HG02642 (cell line): ENCODE measurements at regions not wholly inside any gene's neighbourhood (a gene's known extent, or its start where the extent isn't known, plus 50 kb on each side); places are given as distances from the start of the nearest gene placed in this dataset.

Experiments used
- ATAC-seq: cut with Tn5 transposase; IDR thresholded peaks from one replicate; pipeline ENCODE4 v1.9.1; 2021; ENCODE audit warnings: mild to moderate bottlenecking; ENCODE audit not compliant: unreplicated experiment, poor library complexity

DNA sequence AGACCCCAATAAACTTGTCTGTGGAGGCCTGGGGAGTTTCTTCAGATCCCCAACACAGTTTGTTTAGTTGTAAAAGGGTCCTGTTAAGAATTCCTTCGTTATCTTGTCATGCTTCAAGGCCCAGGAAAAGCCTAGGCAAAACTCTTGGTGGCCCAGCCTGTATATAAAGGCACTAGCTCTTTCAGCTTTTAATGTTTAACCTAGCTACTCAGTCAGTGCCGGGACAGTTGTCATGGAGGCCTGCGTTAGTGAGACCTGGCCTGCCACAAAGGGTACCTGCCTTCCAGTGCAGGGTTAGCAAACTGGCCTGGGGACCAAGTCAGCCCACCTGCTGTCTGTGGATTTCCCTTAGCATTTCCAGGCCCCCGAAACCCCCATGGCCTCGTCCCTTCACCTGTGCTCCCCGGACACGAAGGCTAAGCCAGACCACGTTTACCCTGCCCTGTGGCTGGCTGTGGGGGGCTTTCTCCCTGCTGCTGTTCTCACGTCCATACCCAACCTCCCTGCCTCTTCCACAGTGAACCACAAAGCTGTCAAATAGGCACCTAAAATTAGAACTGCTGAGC is 96.9 kb upstream of the PPP2R2D start:
- ATAC-seq: no peak

DNA sequence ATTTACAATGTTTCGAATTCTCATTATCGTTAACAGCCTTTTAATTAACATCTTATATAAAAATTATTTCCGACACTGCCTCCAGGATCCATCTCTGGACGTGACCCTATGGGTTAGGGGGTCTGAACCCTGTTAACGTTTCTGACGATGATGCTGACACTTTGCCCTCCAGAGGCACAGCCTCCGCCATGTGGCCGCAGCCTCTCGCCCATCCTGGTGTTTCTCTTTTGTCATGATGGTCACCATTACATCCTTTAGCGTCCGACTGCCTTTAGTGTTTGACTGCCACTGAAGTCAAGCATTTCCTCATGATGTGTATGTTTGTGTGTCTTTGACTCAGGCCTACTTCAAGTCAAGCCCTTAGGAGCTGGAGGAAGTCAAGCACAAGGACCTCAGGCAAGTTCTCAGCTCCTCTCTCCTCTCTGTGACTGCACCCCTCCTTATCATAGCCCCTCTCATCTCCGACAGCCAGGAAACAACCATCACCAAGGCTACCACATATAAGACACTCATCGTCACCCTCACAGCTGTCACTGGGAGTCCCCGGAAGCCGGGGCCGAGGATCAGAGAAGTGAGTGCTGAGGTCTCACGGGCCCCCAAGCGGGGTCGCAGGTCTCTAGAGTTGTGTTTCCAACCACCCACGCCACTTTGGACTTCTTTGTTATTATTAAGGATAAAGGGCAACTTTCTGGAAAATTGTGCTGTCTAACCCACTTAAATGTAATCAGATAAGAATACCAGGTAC is 96.1 kb upstream of the PPP2R2D start:
- no peak for ATAC-seq

DNA sequence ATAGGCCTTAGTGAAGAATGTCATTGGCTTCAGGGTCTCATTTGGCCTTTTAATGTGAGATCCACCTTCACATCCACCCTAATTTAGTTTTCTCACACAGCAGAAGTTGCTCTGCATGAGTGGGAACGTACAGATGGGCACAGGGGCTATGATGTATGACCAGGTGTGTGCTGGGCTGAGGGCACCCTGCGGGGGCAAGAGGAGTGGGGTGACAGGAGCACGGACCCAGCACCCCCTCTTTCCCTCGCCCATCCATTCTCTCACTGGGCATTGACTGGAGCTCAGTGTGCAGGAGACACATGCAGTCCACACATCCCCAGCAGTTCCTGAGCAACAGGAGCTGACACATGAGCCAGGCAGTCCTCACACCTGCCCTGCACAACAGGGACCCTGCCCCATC is 95.1 kb upstream of the PPP2R2D start:
- ATAC-seq: no peak

DNA sequence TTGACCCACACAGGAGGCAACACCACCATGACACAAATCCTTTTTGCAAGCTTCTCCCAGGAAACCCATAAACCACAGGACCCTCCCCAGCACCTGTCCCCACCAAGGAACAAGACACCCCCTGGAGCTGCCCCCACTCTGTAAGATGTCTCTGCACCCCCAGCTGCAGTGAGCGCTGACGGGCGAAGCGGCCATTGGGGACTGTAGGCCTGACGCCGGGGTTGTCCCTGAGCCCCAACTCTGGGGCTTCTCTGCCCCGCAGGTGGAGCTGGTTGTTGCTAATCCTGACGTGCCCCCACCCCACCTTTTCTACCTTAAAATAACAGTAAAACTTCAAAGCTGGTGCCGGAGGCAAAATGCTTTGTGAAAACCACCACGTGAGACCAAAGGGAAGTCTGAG is 94.7 kb upstream of the PPP2R2D start:
- no peak for ATAC-seq

DNA sequence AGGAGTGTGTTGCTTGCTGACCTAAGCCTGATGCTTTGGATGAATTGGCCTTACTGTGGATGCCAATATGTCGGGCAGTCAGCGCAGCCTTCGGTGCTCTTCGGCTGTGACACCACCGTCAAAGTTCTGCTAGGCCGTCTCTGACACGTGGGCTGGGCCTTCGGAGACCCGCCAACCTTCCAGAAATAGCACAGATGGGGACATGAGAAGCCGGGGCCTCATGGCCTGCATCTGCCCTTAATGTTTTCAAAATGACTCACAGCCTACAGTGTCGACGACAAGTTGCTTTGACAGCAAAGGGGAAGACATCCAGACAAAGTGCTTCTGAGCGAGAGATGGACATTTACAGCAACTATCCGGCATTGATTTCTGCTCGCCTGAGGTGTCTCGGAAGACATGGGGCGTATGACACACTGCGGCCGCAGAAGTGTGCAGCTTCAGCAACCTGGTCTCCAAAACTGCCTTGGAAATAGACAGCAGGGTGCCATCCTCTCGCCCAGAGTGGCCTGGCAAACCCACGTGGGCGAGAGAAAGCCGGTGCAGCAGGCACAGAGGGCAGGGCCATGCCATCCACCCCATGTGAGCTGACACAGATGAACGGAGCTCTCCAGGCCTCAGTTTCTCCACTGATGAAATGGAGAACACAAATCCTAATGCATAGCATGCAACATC is 94.0 kb upstream of the PPP2R2D start:
- no peak for ATAC-seq

DNA sequence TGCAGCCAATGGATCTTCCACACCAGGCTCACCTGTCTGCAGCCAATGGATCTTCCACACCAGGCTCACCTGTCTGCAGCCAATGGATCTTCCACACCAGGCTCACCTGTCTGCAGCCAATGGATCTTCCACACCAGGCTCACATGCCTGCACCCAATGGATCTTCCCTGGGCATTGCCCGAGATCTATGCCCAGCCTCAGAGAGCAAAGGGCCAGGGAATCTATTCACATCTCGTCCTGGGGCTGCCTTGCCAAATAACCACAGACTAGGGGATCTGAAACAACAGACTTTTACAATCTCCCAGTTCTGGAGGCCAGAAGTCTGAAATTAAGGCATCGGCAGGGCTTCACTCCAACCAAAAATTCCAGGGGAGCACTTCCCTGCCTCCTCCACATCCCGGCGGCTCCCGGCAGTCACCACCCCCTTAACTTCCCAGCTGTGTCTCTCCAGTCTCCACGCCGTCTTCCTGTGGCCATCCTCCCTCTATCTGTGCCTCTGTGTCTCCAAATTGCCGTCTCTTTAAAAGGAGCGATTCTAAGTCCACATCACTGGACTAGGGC is 92.4 kb upstream of the PPP2R2D start:
- no peak for ATAC-seq

DNA sequence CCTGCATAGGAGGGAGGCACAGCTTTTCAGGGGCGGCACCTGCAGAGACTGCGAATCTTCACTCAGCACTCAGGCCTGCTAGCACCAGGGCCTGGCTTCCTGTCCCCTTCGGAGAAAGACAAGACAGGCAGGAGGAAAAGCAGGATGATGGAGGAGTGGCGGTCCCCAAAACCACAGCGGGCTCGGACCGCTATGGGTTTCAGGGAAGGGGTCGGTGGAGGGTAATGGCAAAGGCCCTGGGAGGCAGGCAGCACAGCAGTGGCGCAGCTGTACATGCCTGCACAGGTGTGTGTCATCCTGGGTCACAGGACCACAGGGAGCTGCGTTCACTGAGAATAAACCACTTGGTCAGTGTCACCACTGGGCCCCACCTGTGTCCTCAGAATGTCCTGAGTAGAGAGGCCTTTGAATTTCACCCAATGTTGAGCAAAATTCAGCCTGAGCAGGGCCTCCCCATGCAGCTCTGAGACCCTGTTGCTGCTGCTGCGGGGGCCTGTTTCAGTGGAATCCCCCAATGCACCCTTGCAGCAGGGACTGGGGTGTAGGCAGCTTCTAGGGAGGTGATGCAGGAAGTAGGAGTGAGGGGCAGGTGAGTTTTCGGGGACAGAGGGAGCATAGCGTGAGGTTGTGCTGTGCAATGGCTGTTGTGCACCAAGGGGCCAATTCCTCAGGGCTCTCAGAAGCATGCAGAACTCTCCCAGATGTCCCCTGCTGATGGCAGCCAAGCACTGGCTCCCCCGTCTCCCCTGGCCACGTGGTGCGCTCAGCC is 90.6 kb upstream of the PPP2R2D start:
- ATAC-seq: no peak

DNA sequence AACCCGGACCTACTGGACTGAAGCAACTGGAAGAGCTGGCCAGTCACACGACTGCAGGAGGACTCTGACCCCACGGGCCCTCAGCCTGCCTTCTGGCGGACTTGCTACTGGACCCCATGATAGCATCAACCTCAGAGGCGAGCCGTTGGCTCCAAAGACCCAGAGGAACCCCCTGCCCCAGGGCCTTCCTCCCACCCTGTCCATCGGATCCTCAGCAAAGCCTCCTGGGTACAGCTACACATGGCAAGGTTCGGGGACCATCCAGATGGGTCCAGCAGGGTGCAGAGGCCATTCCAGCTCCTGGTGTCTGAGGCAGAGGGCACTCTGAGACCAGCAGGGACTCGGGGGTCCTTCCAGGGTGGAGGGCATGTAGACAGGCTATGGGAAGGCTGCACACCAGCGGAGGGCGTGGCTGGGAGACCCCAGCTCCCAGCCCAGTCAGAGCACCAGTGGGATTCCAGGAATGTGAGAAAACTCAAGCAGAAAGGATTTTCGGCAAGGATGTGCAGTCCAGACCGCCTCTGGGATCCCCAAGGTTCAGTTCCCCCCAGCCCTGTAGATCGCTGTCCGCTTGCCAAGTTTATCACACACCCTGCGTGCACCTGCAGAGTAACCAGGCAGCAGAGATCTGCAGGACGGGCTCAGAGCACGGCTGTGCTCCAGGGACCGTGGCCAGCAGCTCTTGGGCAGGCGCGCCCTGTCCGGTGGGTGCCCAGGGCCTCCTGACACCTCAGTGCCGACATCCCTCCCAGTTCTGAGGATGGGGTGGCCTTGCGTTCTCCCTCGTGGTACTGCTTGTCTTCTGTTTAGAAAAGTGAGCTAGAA is 89.8 kb upstream of the PPP2R2D start:
- no peak for ATAC-seq

DNA sequence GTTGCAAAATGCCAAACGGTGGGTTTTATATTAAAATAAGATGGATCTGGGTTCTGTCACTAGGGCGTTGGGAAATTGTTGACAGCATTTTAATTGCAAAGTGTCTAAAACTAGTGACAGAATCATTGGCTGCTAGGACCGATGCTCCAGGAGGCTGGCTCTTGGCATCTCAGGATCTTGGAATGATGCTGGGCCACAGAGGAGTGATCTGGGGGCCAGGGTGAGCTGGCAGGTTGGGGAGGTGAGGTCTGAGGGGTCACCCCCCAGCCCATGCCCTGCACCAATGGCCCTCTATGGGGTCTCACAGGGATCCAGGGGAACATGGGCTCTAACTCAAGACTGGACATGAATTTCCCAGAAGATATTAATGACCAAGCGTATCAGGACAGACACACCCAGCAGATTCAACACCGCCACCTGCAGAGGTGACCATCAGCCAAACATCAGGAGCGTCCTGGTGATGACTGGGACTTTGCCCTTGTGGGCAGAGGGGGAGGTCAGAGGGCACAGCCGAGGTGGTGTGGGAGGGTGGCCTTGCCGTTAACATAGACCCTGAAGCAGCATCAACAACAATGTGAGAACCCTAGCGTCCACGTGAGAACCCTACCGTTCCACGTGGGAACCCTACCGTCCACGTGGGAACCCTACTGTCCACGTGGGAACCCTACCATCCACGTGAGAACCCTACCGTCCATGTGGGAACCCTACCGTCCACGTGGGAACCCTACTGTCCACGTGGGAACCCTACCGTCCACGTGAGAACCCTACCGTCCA is 89.0 kb upstream of the PPP2R2D start:
- ATAC-seq: no peak

DNA sequence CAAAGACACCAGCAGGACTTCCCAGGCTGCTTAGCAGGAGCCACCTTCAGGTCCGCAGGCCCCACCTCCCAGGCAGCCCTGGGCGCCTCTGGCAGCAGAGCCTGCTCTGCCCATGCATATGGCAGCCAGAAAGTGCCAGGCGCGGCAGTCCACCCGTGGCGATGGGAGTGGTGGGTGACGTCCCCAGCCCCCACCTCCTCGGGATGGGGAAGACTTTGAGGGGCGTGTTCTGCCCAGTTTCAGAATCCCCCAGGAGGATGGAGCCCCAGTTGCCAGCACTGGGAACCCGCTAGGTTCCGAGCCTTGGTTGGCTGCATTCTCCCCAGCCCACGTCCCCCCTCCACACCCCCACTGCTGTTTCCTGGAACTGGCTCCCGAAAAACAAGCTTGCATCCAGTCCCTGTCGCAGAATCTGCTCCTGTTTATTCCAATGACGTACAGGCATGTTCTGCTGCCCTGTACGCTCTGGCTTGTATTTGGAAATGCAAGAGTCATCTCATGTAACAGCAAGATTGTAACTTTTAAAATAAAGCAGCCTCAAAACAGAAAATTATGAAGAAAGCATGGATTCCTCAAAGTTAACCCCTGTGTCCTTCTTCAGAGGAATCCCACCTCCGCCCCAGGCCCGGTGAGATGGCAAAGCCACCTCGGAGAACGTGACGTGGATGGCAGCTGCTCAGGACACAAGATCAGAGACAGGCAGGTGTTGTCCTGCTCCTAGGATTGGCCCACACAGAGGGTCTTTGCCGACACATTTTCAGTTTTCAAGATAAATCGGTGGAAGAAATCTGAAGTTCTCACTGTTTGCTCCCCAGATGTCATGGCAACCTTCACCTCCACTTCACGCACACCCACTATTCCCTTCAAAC is 87.8 kb upstream of the PPP2R2D start:
- no peak for ATAC-seq

DNA sequence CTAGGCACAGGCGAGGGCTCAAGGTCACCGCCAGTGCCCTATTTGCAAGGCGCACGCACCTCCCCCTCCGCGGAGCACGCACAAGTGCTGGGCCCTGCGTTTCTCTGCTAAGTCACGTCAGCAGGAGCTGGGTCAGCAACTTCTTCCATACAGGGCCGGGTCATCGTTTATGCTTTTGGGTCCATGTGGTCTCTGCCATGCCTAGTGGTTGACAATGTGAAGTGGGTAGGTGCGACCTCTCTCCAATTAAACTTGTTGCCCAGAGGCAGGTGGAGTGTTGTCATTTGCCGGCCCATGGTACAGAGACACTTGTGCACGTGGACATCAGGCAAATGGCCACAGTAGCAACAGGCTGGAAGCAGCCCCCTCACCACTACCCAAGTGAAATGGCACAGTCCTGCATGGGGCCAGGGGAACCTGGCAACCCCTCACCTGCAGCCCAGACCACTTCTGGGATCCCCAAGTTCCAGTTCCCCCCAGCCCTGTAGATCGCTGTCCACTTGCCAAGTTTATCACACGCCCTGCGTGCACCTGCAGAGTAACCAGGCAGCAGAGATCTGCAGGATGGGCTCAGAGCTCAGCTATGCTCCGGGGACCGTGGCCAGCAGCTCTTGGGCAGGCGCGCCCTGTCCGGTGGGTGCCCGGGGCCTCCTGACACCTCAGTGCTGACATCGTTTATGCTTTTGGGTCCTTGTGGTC is 86.1 kb upstream of the PPP2R2D start:
- ATAC-seq: no peak

DNA sequence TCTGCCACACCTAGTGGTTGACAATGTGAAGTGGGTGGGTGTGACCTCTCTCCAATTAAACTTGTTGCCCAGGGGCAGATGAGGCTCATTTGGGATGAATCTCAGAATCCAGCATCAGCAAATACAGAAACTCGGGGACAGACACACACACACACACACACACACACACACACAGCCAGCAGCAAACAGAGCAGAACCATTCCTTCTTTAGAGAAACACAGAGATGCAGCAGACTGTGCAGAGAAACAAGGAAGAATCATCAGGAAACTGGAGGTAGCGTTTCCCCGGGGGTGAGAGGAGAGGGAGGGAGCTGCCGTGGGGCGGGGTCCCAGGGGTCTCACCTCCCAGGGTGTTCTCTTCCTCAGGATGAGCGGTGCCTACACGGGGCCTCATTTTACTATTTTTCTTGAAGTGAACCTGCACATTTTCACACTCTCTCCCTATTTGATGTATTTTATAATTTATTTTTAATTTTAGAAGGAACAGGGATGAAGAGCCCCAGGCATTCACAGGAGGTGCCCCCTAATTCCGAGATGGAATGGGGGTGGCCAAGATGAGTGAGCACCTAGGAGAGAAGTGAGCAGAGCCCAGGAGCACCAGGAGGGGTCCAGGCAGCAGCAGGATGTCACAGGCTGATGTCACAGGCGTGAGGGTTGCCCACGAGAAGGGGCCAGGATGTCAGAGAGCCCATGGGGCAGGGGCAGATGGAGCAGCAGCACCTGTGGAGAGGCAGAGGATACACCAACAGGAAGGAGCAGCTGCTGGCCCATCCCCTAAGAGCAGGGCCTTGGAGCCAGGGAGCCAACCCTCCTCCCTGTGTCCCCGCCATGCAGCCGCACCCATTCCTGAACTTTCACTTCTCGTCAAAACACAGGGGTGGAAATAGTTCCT is 85.3 kb upstream of the PPP2R2D start:
- ATAC-seq: no peak

DNA sequence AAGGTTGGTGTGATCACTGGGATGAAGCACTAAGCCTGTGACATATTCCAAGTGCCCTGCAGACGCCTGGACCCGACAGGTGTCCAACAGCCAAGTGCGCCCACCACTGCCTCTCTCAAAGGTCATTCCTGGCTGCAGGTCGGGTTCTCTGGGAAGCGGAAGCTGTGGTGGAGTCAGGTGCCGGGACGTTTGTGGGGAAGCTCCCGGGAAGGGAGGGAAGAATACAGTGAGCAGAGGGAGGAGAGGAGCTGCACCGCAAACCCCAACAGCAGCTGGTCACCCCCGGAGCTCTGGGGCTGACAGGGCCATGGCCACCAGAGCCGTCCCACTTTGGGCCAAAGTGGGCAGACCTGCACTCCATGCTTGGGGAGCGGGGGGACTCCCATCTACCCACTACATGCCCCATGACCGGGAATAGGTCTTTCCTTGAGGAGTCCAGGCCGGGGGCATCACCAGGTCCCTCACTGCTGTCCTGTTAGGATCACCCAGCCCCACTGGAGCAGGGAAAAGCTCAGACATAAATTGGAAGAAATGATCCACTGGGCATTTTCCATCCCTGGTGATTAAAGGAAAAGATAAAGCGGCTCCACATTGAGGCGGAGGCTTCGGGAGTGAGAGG is 84.5 kb upstream of the PPP2R2D start:
- ATAC-seq: no peak

DNA sequence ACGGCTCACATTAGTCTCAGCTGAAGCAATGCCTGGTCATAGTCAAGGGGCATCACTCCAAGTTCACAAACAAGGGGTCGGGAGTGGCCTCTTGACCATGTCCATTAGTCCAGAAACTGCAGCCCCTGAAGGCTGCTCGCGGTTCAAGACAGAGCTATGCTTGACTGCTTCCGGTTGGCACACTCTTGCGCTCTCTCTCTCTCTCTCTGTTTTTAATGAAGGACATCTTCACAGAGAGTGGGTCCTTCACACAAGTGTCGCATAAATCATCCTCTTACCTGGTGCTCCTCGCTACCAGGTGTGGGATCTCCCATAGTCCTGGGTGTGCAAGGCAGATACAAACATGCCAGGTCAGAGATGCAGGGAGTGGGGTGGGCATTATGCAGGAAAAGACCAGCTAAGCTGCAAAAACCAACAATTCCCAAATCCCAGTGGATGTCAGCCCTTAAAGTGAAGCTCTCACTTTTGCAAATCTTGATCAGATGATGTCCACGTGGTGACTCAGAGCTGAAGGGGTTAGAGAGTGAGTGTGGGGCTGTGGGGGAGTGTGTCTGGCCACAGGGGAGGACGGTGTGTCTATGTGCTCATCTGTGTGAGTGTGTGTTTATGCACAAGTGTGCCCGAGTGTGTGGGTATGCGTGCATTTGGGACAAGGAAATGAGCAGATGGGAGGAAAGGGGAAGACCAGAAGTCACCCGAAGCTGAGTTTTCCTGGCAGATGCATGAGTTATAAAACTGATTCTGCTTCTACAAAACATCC is 83.7 kb upstream of the PPP2R2D start:
- no peak for ATAC-seq

DNA sequence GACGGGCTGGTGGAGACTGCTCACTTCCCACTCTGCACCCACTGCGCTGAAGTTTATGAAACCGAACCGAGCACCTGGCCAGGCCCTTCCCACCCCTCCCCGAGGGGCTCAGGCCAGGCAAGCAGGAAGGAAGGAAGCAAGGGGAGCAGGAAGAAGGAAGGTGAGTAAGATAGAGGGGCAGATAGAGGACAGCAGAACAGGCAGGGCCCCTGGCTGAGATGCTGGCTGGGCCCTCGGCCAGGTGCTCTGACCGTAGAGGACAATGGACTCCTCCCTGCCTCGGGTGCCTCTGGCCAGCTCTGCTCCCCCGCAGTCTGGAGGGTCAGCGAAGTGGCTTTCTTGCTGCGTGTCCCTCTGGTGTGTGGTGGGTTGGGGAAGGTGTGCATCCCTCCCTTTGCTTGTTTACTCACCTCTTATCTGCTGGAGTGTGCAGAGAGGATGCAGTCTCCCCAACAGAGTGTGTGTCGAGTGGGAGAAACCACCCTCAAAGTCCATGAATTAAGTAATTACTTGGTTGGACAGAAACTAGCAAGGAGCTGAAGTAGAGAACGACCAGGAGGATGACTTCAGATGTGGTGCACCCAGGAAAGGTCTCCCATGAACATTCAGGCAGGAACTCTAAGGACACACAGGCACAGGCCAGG is 82.8 kb upstream of the PPP2R2D start:
- ATAC-seq: no peak
